Psoas muscle (tissue), 7 donors: ENCODE measurements at regions not wholly inside any gene's neighbourhood (a gene's known extent, or its start where the extent isn't known, plus 50 kb on each side); places are given as distances from the start of the nearest gene placed in this dataset.

ENCODE experiments used
- ATAC-seq, 4 donors: fragments of 200-7000 bp; cut with Tn5 transposase; one replicate each; pipeline ENCODE4 v1.9.1; 2020; ENCODE audit warnings: moderate library complexity in 3 of 4, mild to moderate bottlenecking in 2 of 4
- DNase-seq, 2 donors: peaks; one replicate each; pipeline ENCODE4 v3.0.0-alpha.2; 2020
- H3K27ac ChIP-seq: fragments of 200-600 bp; one replicate; pipeline ENCODE4 v1.8.0; 2022
- H3K27me3 ChIP-seq, 3 donors: fragments of 200-600 bp in 1 of 3; one replicate each; pipeline versions ENCODE4 v1.6.1 to v1.8.0; 2013 to 2022; ENCODE audit warnings: low read length in 2 of 3, mild to moderate bottlenecking in 2 of 3, moderate library complexity in 1 of 3; ENCODE audit not compliant: insufficient read depth in 3 of 3
- H3K36me3 ChIP-seq, 2 donors: fragments of 200-600 bp in 1 of 2; one replicate each; pipeline versions ENCODE4 v1.6.1 to v1.8.0; 2013 to 2022; ENCODE audit warnings: low read depth in 1 of 2, mild to moderate bottlenecking in 1 of 2, moderate library complexity in 1 of 2; ENCODE audit not compliant: insufficient read depth in 1 of 2
- H3K4me1 ChIP-seq: fragments of 200-600 bp; one replicate; pipeline ENCODE4 v1.8.0; 2022
- H3K4me3 ChIP-seq: fragments of 200-600 bp; one replicate; pipeline ENCODE4 v1.8.0; 2022; ENCODE audit warnings: mild to moderate bottlenecking
- H3K9me3 ChIP-seq: fragments of 200-600 bp; one replicate; pipeline ENCODE4 v1.8.0; 2022
- WGBS, 3 donors: extraction: QIAGEN DNeasy Blood & Tissue Kit; methylation state at CpG; one replicate each; pipeline versions ENCODE4 v1.1.6 to v1.1.7; 2013; 5-methylcytosine and 5-hydroxymethylcytosine counted together
- intact Hi-C, 2 donors: fragments of 100-400 bp; cut with DNase I; formaldehyde crosslinking; loops; one replicate each; pipeline versions ENCODE4 v1.11.0 to v1.14.2; 2022
- TF ChIP-seq, protein P1 (sequence below): fragments of 200-600 bp; IDR thresholded peaks from one replicate; pipeline ENCODE4 v1.8.0; 2022; ENCODE audit warnings: antibody characterized with exemption
- donor health status: healthy with polysubstance abuse.
- donor health status: DM: no; HTN: no; CAD: no; lungs with moderate emphysema.
- donor health status: Bipolar disorder and iron deficiency.
- donor health status: healthy.
- donor health status: DM: yes; HTN: yes; CAD: no.
- donor health status: DM: no; HTN: no; CAD: no.
- donor health status: DM: yes; HTN: yes; CAD: no.

DNA sequence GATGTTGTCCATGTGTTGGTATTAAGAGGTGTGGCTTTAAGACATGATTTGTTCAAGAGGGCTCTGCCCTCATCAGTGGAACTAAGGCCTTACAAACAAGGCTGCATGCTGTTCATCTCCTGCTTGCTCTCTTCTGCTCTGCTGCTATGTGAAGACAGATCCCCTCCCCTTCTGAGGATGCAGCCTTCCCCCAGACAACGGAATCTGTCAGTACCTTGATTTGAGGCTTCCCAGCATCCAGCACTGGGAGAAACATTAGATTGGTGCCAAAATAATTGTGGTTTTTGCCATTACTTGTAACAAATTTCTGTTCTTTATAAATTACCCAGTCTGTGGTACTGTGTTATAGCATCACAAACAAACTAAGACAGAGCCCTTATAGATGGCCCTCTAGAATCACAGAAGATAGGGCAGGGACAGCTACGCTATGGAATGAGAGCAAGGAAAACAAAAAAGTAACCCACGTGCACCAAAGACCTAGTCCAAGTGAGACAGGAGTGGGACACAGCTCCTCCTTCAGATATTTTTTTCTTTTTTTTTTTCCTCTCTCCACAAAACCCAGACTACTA, 151.5 kb upstream of the RXFP2 start:
- 52 to 64% (median 64%) methylated on average over 3 of the region's 3 CpGs for WGBS, 3 donors
- no peaks in the 10 kb centered on the region for H3K27me3 ChIP-seq
- H3K4me1 ChIP-seq = no peaks in the 10 kb centered on the region
- TF ChIP-seq, protein P1, sequence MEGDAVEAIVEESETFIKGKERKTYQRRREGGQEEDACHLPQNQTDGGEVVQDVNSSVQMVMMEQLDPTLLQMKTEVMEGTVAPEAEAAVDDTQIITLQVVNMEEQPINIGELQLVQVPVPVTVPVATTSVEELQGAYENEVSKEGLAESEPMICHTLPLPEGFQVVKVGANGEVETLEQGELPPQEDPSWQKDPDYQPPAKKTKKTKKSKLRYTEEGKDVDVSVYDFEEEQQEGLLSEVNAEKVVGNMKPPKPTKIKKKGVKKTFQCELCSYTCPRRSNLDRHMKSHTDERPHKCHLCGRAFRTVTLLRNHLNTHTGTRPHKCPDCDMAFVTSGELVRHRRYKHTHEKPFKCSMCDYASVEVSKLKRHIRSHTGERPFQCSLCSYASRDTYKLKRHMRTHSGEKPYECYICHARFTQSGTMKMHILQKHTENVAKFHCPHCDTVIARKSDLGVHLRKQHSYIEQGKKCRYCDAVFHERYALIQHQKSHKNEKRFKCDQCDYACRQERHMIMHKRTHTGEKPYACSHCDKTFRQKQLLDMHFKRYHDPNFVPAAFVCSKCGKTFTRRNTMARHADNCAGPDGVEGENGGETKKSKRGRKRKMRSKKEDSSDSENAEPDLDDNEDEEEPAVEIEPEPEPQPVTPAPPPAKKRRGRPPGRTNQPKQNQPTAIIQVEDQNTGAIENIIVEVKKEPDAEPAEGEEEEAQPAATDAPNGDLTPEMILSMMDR = no peak
- intact Hi-C loops = no loop called here
- ATAC-seq (no peak), DNase-seq (no peak)
- no peaks in the 10 kb centered on the region for H3K9me3 ChIP-seq
- no peaks in the 10 kb centered on the region for H3K36me3 ChIP-seq
- no peak overlapping the region for H3K4me3 ChIP-seq
- no peak overlapping the region for H3K27ac ChIP-seq

DNA sequence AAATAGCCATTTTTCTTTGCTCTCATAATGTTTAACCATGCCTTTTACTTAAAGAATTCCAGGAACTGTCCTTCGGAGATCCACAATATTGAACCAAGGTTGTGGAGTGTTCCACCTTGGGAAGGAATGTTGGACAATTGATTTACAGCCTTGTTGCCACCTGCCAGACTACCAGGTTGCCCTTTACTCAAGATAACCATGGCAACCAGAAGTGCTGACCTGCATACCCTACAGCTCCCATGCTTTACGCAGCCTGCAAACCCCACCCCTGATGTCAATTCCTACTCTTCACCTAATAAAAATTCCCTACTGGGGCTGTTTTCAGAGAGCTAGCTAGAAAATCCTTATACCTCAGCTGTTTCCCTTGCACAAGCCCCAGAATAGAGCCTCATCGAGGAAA, 151.0 kb upstream of the RXFP2 start:
- Histone ChIP-seq H3K27ac (no peak overlapping the region), H3K36me3 (no peaks in the 10 kb centered on the region), H3K4me3 (no peak overlapping the region), H3K4me1 (no peaks in the 10 kb centered on the region), H3K9me3 (no peaks in the 10 kb centered on the region), H3K27me3 (no peaks in the 10 kb centered on the region)
- WGBS, 3 donors = 67 to 72% (median 69%) methylated on average over 3 of the region's 3 CpGs
- TF ChIP-seq, protein P1 = no peak
- intact Hi-C loops = no loop called here
- DNase-seq (no peak), ATAC-seq (no peak)

DNA sequence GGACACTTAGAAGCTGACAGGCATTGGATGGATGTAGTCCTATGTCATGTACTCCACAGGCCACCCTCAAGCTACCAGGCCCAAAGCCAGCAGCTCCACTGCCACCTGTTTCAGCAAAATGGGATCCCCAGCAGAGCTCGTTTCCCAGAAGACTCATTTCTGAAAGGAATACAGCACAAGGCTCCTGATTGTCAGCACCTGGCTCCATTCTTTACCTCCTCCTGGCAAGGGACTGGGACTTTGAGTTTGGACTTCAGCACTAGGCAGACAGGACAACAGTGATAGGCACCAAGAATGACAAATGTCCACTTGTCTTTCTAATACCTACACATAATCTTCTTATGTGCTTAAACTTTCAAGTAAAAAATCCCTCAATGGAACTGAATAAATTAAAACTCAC, 150.4 kb upstream of the RXFP2 start:
- DNase-seq = no peak
- Histone ChIP-seq H3K27me3 (no peaks in the 10 kb centered on the region), H3K27ac (no peak overlapping the region), H3K4me1 (no peaks in the 10 kb centered on the region), H3K4me3 (no peak overlapping the region), H3K9me3 (no peaks in the 10 kb centered on the region), H3K36me3 (no peaks in the 10 kb centered on the region)
- WGBS, 3 donors = 22 to 38% (median 27%) methylated on average over 1 of the region's 1 CpG
- TF ChIP-seq, protein P1 = no peak
- no peak for ATAC-seq
- intact Hi-C loops = no loop called here

DNA sequence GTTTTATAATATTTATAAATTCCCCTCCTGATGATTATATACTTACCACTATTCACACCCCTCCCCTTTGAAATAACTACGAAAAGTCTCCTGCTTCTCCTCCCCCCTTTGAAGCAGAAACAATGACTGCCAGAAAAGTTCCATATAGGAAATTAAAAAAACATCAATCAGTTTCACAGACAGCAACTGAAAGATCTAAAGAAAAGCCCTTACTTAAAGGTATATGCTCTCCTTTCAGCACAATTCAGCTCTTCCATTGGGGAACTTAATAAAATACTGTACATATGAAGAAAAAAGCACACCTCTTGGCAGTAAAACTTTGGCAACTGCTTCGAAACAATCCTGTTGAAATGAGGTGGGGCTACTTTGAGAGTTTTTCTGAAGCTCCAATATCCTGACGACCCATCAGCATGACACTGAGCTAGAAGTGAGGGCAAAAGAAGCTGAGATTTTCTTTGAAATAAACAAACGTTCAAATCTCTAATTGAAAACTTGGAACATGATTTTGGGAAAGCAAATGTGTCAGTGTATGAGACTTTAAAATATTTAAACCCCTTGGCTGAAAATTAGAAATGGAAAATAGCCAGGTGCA, 147.6 kb upstream of the RXFP2 start:
- H3K9me3 ChIP-seq = no peaks in the 10 kb centered on the region
- ATAC-seq (no peak), DNase-seq (no peak)
- no peaks in the 10 kb centered on the region for H3K27me3 ChIP-seq
- 16 to 19% (median 16%) methylated on average over 4 of the region's 4 CpGs for WGBS, 3 donors
- H3K27ac ChIP-seq = no peak overlapping the region
- TF ChIP-seq, protein P1 = no peak
- intact Hi-C loops = no loop called here
- H3K36me3 ChIP-seq = no peaks in the 10 kb centered on the region
- H3K4me3 ChIP-seq = no peak overlapping the region
- H3K4me1 ChIP-seq = no peaks in the 10 kb centered on the region

DNA sequence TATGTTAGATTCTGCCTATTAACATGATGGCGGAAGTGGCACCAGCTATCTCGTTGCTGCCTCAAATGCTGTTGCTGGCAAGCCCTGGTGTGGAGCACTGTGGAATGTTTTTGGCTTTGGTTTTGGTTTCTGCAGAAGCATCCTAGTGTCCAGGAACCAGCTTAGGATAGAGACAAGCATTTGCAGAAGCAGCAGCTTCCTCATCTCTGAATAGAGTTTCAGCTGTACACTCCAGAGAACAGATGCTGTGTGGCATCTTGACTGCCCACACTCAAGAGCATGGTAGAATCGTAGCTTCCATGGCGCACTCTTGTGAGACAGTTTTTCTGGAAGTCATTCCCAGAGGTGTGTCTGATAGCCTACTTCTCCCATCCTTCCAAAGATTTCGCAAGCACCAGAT, 145.3 kb upstream of the RXFP2 start:
- no peaks in the 10 kb centered on the region for H3K36me3 ChIP-seq
- H3K27ac ChIP-seq = no peak overlapping the region
- ATAC-seq = no peak
- intact Hi-C loops = no loop called here
- no peaks in the 10 kb centered on the region for H3K9me3 ChIP-seq
- no peak for DNase-seq
- H3K4me1 ChIP-seq = no peaks in the 10 kb centered on the region
- TF ChIP-seq, protein P1 = no peak
- no peaks in the 10 kb centered on the region for H3K27me3 ChIP-seq
- 86 to 93% (median 87%) methylated on average over 5 of the region's 5 CpGs for WGBS, 3 donors
- H3K4me3 ChIP-seq = no peak overlapping the region
